Thyroid gland (tissue), 4 donors: ENCODE measurements at regions not wholly inside any gene's neighbourhood (a gene's known extent, or its start where the extent isn't known, plus 50 kb on each side); places are given as distances from the start of the nearest gene placed in this dataset.

ENCODE experiments used
- CTCF ChIP-seq, 6 experiments: fragments of 200-600 bp in 3 of 6; fragments of 450-650 bp in 3 of 6; sonication (generic) in 3 of 6; IDR thresholded peaks; one replicate each; pipeline ENCODE4 v1.5.1; 2016 to 2019; ENCODE audit warnings: antibody characterized with exemption in 6 of 6, mild to moderate bottlenecking in 2 of 6, inconsistent platforms in 1 of 6, moderate library complexity in 1 of 6
- POLR2A ChIP-seq, 2 donors: fragments of 450-650 bp; IDR thresholded peaks; one replicate each; pipeline ENCODE4 v1.6.1; 2017; ENCODE audit warnings: antibody characterized with exemption in 2 of 2, mild to moderate bottlenecking in 2 of 2, moderate library complexity in 1 of 2

DNA sequence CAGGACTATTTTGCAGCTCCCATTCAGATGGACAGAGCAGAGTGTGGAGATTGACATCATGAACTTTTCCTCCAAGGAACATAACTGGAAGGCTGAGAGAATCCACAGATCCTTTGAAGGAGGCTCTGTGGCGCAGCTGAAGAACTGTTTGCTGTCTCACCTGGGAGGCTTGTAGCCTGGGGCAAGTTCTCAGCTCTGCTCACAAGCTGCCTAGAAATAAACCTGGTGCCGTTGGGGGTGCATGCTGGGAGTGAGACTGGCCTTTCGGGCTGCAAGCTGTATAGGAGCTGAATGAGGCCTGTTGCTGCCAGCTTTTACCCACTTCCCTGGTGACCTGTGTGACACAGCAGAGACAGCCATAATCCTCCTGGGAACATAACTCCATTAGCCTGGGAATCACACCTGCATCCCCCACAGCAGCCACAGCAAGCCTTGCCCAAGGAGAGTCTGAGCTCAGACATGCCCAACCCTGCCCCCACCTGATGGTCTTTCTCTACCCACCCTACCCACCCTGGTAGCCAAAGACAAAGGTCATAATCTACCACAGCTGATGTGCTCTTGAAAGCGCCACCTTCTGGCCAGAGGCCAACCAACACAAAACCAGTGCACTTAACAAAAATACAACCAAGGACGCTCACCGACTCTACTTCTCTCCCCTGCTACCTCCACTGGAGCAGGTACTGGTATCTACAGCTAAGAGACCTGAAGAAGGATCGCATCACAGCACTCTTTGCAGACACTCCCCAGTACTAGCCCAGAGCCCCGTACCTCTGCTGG, 205.1 kb upstream of the MRPS30 start:
- no peak for TF ChIP-seq POLR2A (IDR thresholded peaks at IDR 0.05)
- no peak for TF ChIP-seq CTCF (IDR thresholded peaks at IDR 0.05)
